Activated CD8-positive, alpha-beta memory T cell treated with anti-CD3 and anti-CD28 coated beads, Interleukin-2, amount 50 U/mL, for 24 hours (primary cell): ENCODE measurements at regions not wholly inside any gene's neighbourhood (a gene's known extent, or its start where the extent isn't known, plus 50 kb on each side); places are given as distances from the start of the nearest gene placed in this dataset.
"Not testable (repeated sequence)": the region's sequence is repeated elsewhere in the genome, so short reads cannot be mapped to it uniquely, and the experiment has no call there.

Source experiments
- DNase-seq: peaks from one replicate; pipeline ENCODE4 v3.0.0-alpha.2; 2020; ENCODE audit errors: extremely low read depth

- DNase-seq: no peak
Observed at GRCh38 chr12:24668563-24668962, 280.3 kb downstream of the BCAT1 start.

DNA sequence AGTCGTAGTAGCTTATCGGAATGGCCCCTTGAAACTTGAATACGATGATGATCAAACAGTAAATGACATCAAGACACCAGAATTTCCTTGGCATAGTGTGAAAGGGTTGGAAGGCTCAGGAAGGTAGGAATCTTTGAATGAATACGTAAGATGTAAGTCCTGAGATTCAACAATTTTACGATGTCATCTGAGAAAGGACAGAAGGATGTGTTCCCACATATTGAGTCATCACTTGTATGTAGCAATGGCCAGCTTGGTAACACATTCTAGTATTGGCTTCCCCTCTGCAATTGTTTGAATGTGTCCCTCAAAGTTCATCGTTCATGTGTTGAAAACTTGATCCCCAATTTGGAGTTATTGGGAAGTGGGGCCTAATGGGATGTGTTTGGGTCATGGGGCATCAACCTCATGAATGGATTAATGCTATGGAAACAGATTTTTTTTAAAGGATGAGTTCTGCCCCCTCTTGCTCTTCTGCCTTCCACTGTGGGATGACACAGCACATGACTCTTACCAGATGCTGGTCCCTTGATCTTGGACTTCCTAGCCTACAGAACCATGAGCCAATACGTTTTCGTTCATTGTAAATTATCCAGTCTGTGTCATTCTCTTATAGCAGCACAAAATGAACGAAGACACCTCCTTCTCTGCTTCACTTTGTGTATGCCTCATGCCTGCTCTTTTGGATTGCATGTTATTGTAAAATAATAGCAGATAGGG lies 284.6 kb downstream of the BCAT1 start:
- DNase-seq: no peak

GRCh38 chr12:24661657-24662096 lies 287.2 kb downstream of the BCAT1 start:
- DNase-seq: no peak

- no peak for DNase-seq
Observed at GRCh38 chr12:24659016-24659415, 289.9 kb downstream of the BCAT1 start.

DNA sequence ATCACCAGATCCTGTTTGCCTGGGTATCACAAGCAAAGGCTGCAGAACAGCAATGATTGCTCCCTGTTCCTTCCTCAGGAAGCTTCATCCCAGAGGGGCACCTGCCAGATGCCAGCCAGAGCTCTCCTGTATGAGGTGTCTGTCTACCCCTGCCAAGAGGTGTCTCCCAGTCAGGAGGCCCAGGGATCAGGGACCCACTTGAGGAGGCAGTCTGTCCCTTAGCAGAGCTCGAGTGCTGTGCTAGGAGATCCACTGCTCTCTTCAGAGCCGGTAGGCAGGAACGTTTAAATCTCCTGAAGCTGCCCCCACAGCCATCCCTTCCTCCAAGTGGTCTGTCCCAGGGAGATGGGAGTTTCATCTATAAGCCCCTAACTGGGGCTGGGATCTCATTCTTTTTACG lies 294.6 kb downstream of the BCAT1 start:
- not testable (repeated sequence) for DNase-seq

DNA sequence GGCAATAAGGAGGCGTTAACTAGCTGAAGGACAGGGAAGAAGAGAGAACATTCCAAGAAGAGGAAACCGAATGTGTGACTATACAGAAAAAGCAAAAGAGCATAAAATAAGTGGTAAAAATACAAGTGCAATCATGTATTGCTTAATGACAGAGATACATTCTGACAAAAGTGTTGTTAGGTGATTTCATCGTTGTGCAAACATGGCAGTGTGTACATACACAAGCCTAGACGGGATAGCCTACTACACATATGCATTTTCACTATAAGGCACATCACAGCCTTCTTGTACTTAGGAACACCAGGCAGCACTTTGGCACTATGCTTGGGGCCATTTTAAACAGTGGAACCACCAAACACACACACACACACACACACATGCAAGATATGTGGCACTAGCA lies 299.3 kb downstream of the BCAT1 start:
- DNase-seq: no peak

GRCh38 chr12:24649209-24649608 lies 299.7 kb downstream of the BCAT1 start:
- DNase-seq: no peak

DNA sequence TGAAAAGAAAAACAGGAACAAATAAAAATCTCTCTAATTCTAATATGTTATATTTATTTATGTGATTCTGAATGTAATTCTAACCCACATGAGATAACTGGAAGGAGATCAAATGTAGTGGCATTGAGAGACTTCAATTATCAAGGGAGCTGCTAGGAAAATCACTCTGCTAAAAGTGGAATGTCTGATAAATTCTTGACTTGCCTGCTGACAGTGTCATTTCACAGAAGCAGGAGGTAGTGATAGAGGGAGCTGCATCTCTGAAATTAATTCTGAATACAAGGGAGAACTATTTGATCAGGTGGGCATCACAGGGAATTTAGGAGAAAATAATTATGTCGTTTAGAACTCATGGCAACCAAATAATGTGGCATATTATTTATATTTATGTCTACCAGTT lies 303.6 kb downstream of the BCAT1 start:
- no peak for DNase-seq

DNA sequence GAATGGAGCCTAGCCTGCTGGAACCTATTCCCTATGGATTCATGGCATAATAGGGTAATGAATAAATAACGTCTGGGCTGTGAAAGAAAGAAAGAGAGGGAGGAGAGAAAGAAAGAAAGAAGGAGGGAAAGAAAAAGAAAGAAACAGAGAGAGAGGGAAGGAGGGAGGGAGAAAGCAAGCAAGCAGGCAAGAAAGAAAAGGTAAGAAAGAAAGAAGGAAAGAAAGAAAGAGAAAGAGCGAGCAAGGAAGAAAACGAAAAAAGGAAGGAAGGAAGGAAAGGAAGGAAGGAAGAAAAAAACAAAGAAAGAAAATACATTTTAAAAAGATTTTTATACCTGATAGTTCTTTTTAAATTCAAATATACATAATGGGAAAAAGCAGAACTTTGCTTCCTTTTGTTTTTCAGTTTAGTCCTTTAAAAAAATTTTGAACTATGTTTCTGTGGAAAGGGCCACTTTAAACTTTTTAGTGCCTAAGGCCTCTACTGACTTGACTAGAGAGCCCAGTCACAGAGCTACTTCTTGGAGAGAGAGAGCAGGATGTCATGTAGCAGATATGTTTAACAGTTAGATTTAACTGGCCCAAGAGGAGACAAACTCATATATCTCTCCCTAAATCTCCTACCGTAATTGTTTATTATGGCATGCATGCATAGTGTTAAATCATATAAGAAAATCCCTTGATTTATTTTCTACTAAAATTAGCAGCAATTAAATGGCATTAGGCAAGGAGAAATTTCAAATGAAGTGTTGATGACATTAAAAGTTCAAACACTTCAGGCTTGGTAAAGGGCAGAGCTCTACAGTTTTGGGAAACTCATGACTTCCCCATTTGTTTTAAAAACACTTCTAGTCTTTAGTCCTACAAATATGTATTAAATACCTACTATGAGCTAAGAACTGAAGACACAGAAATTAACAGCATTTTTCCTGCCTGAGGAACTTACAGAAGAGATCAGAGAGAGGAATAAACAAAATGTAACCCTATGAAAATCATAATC lies 305.5 kb downstream of the BCAT1 start:
- DNase-seq: no peak

DNA sequence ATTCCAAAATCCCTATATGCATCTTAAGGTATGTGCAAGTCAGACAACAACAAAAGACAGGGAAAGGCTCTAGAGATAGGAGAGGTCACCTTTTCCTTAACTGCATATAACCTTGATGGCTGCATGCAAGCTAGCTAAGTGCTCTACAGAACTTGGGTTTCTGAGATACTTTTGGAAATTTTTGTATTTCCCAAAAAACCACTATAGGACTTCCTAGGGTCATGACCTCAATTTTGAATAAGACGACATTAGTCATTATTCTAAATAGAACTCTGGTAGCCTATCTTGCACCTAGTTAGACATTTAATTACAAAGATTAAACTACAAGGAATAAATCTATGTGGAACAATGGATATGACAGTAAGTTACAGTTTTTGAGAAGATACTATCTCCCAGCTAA lies 309.3 kb downstream of the BCAT1 start:
- DNase-seq: no peak

DNA sequence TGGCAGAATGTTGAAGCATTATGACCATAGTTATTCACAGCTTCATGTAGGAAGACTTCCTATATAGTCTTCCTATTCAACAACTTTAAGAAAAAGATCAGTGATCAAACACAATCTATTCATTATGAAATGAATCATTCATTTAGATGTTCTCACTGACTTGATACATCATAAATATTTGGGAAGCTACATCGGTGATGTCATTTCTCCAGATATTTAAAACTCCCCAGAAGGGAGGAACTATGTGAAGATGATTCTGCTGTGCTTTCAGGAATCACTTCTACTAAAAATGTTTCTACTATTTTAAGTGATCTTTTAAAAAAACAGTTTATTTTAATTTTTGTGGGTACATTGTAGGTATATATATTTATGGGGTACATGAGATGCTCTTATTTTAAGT lies 316.4 kb downstream of the BCAT1 start:
- DNase-seq: no peak

DNA sequence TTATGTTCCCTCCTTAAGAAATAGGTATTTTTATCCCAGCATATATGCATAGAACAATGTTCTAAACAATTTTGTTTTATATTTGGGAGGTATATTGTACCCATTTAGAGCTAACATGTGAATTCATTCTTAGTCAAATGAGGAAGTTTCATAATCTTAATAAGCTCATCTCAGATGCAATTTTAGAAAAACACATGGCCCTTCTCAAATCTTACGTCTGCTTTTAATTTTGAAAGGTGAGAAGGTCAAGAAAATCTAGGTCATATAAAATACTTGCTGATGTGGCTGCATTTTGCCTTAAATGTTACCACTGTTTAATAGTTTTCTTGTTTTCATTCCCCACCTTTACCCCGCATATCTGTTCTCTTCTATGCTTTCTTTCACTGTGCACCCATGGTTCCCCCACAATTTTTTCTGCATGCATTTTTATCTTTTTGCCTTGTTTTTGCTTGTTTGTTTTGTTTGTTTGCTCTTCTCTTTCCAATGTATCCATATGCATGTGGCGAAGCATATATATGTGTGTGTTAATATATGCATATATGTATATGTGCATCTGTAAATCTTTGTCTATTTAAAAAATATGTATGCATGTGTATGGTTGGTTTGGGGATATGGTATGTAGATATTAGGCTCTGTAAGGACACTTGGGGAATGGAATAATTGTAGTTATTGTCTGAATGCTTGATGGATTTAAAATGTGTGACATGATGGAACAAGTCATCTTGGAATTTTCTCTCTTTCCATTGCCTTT lies 317.1 kb downstream of the BCAT1 start:
- no peak for DNase-seq

DNA sequence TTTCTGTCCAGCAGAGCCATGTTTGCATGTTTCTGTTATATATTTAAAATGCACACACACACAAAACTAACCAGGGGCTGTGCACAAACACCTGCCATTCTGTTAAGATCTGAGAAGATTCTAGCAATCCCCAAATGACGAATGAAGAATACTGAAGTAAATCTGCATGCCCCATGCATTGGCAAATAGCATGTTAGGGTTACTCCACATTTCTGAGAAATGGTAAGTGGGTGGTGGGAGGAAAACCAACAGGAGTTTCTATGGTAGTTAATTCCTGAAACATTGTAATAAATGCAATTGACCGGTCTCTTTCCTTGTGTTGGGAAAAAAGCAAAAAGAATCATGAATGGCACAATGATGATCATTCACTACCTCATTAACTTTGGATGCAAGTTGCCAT lies 318.0 kb downstream of the BCAT1 start:
- DNase-seq: no peak

- DNase-seq: no peak
Observed at GRCh38 chr12:24630446-24630845, 318.5 kb downstream of the BCAT1 start.

- DNase-seq: no peak
Observed at GRCh38 chr12:24625103-24625502, 323.8 kb downstream of the BCAT1 start.

GRCh38 chr12:24619954-24620353 lies 328.9 kb downstream of the BCAT1 start:
- not testable (repeated sequence) for DNase-seq

DNA sequence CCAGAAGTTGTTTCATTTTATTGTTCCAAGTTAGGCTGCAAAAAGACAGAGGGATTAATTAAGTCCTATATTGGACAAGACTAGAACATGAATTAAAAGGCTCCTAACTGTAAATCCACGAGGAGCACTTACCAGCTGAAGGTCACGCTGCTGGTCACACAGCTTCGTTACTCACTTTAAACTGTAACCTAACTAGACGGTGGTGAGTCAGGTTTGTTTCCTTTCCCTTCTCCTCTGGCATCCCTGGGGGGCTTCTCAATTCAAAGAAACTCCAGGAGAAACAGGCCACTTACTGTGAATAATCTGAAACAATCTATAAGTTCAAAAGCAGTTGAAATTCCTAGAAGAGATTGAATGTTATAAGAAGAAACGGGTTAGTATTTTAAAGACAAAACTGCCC lies 331.4 kb downstream of the BCAT1 start:
- DNase-seq: no peak

GRCh38 chr12:24615967-24616411 lies 332.9 kb downstream of the BCAT1 start:
- DNase-seq: no peak

GRCh38 chr12:24608637-24609285 lies 340.1 kb downstream of the BCAT1 start:
- DNase-seq: no peak

- no peak for DNase-seq
Observed at GRCh38 chr12:24608108-24608507, 340.8 kb downstream of the BCAT1 start.

DNA sequence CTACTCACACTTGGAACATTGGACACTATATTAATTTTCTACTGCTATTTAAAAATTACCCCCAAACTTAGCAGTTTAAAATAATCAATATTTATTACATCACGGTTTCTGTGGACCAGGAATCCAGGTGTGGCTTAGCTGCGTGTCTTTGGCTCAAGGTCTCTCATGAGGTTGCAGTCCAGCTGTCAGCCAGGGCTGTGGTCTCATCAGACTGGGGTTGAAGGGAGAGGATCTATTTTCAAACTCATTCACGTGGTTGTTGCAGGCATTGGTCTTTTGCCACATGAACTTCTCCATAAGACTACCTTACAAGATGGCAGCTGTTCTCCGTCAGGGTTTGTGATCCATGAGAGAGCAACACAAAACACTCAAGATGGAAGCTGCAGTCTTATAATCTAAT lies 343.0 kb downstream of the BCAT1 start:
- DNase-seq: no peak

DNA sequence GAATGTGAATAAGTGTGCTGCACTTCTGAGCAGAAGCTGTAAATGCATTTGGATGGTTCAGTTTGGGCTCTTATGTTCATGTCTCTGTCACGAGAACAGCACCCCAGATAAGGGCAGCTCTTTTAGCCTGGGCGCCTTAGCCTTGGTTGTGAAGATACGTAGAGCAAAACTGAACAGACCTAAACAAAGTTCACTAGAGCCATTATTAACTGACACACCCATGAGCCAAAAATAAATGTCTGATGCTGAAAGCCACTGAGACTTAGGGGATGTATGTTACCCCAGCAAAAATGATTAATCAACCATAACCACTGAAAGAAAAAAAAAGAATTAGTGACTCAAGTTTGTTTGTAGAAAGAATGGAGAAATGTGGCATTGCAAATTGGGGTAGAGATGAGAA lies 343.4 kb downstream of the BCAT1 start:
- DNase-seq: no peak
